Ovary (tissue), 7 donors: ENCODE measurements at regions not wholly inside any gene's neighbourhood (a gene's known extent, or its start where the extent isn't known, plus 50 kb on each side); places are given as distances from the start of the nearest gene placed in this dataset.

ENCODE experiments used
- DNase-seq, 5 donors: peaks; one replicate each; pipeline ENCODE4 v3.0.0-alpha.2; 2019 to 2020
- H3K27ac ChIP-seq, 2 donors: fragments of 200-600 bp; one replicate each; pipeline versions ENCODE4 v1.5.1 to v1.8.0; 2019 to 2022
- H3K27me3 ChIP-seq: fragments of 200-600 bp; one replicate; pipeline ENCODE4 v1.8.0; 2022
- H3K36me3 ChIP-seq: fragments of 200-600 bp; sonication (generic); one replicate; pipeline ENCODE4 v1.5.1; 2019
- H3K4me1 ChIP-seq: one replicate; pipeline ENCODE4 v1.8.1; 2013; ENCODE audit warnings: mild to moderate bottlenecking, moderate library complexity; ENCODE audit not compliant: insufficient read depth
- H3K4me3 ChIP-seq: fragments of 200-600 bp; sonication (generic); one replicate; pipeline ENCODE4 v1.5.1; 2017
- H3K9me3 ChIP-seq, 2 donors: fragments of 200-600 bp in 1 of 2; sonication (generic) in 1 of 2; one replicate each; pipeline versions ENCODE4 v1.5.1 to v1.8.1; 2013 to 2019; ENCODE audit warnings: mild to moderate bottlenecking in 1 of 2, moderate library complexity in 1 of 2
- EP300 ChIP-seq: sonication (generic); formaldehyde crosslinking; IDR thresholded peaks from one replicate; pipeline ENCODE4 v1.6.1; 2017; ENCODE audit warnings: antibody characterized with exemption
- POLR2A ChIP-seq: fragments of 450-650 bp; IDR thresholded peaks from one replicate; pipeline ENCODE4 v1.6.1; 2017; ENCODE audit warnings: antibody characterized with exemption, mild to moderate bottlenecking, moderate library complexity
- WGBS, 3 donors: extraction: QIAGEN DNeasy Blood & Tissue Kit in 1 of 3; methylation state at CpG; one replicate each; pipeline versions ENCODE4 v1.1.5 to v1.1.7; 2013 to 2017; 5-methylcytosine and 5-hydroxymethylcytosine counted together
- intact Hi-C, 4 donors: fragments of 100-400 bp; cut with DNase I; formaldehyde crosslinking; loops; one replicate each; pipeline versions ENCODE4 v1.11.0 to v1.15.1; 2022 to 2023
- TF ChIP-seq, protein P1 (sequence below), 3 donors: fragments of 450-650 bp in 2 of 3; fragments of 200-600 bp in 1 of 3; IDR thresholded peaks; one replicate each; pipeline versions ENCODE4 v1.5.1 to v1.8.0; 2016 to 2022; ENCODE audit warnings: antibody characterized with exemption in 3 of 3, mild to moderate bottlenecking in 1 of 3
- donor health status: DM: no; HTN: no; CAD: no; lungs with moderate emphysema.
- donor health status: DM: no; HTN: no; CAD: no.
- donor health status: Bipolar disorder and iron deficiency.
- donor health status: DM: no; HTN: no; CAD: no.
- donor health status: DM: yes; HTN: yes; CAD: no.

DNA sequence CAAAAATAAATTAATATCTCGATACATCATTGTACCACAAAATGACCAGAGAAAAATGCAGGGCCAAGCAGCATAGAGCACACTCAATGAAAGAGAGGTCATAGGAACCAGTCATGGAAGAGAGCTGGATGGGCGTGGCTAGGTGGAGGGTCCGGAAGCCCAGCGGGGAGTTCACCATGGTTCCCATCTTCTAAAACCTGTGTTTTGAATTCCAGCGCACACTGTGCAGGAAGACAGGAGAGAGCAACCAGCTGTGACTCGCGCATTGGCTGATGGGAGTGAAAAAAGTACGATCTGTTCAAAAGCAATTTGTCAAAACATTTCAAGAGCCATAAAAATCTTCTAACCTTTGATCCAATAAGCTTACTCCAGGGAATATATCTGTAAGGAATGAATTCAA, 125.2 kb upstream of the NANOS1 start:
- Histone ChIP-seq H3K4me1 (no peaks in the 10 kb centered on the region), H3K27ac (no peak overlapping the region), H3K9me3 (no peaks in the 10 kb centered on the region), H3K27me3 (no peaks in the 10 kb centered on the region), H3K36me3 (no peaks in the 10 kb centered on the region), H3K4me3 (no peak overlapping the region)
- intact Hi-C loops, result no loop called here
- TF ChIP-seq POLR2A, result no peak
- TF ChIP-seq, protein P1, sequence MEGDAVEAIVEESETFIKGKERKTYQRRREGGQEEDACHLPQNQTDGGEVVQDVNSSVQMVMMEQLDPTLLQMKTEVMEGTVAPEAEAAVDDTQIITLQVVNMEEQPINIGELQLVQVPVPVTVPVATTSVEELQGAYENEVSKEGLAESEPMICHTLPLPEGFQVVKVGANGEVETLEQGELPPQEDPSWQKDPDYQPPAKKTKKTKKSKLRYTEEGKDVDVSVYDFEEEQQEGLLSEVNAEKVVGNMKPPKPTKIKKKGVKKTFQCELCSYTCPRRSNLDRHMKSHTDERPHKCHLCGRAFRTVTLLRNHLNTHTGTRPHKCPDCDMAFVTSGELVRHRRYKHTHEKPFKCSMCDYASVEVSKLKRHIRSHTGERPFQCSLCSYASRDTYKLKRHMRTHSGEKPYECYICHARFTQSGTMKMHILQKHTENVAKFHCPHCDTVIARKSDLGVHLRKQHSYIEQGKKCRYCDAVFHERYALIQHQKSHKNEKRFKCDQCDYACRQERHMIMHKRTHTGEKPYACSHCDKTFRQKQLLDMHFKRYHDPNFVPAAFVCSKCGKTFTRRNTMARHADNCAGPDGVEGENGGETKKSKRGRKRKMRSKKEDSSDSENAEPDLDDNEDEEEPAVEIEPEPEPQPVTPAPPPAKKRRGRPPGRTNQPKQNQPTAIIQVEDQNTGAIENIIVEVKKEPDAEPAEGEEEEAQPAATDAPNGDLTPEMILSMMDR (IDR thresholded peaks at IDR 0.05), result no peak
- no peak for TF ChIP-seq EP300
- DNase-seq, result no peak
- WGBS, 3 donors, result 25 to 39% (median 38%) methylated on average over 8 of the region's 8 CpGs

DNA sequence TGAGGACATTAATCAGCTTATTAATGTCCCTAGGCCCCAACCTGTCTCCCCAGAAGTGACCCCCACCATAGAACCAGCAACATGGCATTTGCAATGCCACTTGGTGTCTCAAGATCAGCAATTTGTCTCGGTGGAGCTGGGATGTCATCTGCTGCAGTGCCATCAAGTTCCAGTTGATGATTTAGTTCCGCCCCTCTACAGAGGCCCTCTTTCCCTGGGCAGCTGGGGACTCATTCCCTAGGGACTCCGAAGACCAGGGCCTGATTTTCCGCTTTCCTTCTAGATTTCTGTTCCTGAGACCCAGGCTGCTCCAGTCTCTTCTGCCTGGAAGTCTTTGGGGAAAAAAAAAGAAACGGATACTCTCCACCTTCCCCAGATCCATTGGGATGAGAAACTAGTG, 122.5 kb upstream of the NANOS1 start:
- no peaks in the 10 kb centered on the region for H3K27me3 ChIP-seq
- H3K4me3 ChIP-seq, result no peak overlapping the region
- H3K36me3 ChIP-seq, result no peaks in the 10 kb centered on the region
- intact Hi-C loops, result no loop called here
- H3K9me3 ChIP-seq, result no peaks in the 10 kb centered on the region
- H3K4me1 ChIP-seq, result no peaks in the 10 kb centered on the region
- 90 to 93% (median 93%) methylated on average over 5 of the region's 5 CpGs for WGBS, 3 donors
- H3K27ac ChIP-seq, result no peak overlapping the region
- DNase-seq, result no peak
- no peak for TF ChIP-seq EP300
- no peak for TF ChIP-seq POLR2A
- TF ChIP-seq, protein P1 (IDR thresholded peaks at IDR 0.05), result no peak

DNA sequence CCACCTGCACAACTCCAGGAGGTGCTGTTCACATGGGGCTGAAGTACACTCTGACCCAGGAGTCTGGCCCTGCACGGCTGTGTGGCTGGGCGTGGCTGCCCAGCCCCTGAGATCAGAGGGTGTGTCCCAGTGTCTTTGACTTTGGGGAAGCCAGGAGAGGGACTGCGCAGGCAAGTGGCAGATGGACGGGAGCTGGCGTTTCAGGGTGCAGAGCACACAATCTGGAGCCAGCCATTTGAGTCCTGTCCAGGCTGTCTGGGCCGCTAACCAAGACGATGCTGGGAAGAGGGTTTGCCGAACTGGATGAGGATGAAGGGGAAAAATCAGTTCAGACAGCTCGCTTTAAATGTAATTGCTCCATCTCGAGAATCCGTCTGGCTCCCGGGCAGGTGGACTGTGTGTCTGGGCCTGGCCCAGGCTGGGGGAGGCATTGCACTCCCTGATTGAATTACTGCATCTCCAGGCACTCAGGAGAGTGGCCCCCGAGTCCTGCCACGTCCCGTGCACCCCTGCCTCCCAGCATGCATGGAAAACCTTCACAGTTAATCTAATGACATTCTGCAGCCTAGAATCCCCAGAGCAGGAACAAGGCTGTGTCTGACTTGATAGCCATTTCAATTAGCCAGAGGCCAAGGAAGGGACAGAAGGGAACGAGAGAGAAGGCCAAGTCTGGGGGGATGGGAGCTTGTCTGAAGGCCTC, 120.8 kb upstream of the NANOS1 start:
- no peak for TF ChIP-seq POLR2A
- TF ChIP-seq, protein P1 (IDR thresholded peaks at IDR 0.05), result no peak
- TF ChIP-seq EP300, result no peak
- intact Hi-C loops, result no loop called here
- 59 to 64% (median 60%) methylated on average over 16 of the region's 16 CpGs for WGBS, 3 donors

DNA sequence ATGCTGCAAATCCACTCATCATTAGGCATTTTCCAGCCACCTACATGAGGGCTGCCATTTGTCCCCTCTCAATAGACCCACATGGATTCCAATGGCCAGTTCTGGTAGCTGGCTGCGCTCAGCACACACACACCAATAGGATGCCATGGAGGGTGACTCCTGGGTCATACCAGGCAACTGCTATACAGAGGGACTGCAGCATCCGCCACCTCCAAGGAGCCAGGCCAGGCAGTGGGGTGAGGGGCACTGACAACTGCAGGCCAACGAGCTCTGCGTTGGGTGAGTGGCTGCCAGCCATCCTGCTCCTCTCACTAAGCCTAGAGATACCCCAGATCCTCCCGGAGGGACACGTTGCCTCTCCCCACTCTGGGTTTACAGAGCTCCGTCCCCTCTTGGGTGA, 118.8 kb upstream of the NANOS1 start:
- Histone ChIP-seq H3K4me1 (no peaks in the 10 kb centered on the region), H3K36me3 (no peaks in the 10 kb centered on the region), H3K4me3 (no peak overlapping the region), H3K27ac (no peak overlapping the region), H3K27me3 (no peaks in the 10 kb centered on the region), H3K9me3 (no peaks in the 10 kb centered on the region)
- 86 to 88% (median 87%) methylated on average over 7 of the region's 7 CpGs for WGBS, 3 donors
- DNase-seq, result no peak
- TF ChIP-seq EP300 (no peak), POLR2A (no peak)
- TF ChIP-seq, protein P1 (IDR thresholded peaks at IDR 0.05), result no peak
- intact Hi-C loops, result no loop called here

More for the DNA sequence above, 120.8 kb upstream of the NANOS1 start:
- Histone ChIP-seq H3K9me3 (no peaks in the 10 kb centered on the region), H3K27ac (no peak overlapping the region), H3K36me3 (no peaks in the 10 kb centered on the region), H3K4me3 (no peak overlapping the region), H3K27me3 (no peaks in the 10 kb centered on the region), H3K4me1 (no peaks in the 10 kb centered on the region)
- no peak for DNase-seq
